ENCODE measurements at regions not wholly inside any gene's neighbourhood (a gene's known extent, or its start where the extent isn't known, plus 50 kb on each side); places are given as distances from the start of the nearest gene placed in this dataset.

DNA sequence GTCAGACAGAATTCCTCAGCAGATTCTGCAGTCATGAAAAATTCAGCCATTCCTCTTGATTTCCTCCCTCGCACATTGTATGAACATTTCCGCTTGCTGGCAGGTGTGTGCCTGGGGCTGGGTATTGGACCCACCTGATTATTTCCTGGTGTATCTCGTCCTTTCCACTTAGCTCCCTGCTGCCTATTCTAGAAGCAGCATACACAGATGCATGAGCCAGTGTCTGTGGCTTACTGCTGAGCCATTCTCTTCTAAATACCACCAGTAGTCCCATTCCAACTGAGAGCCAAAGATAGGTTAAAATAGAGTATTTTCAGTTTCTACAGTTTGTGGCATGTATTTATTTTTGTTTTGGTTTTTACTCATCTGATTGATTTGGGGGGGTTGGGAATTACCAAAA lies 270.1 kb upstream of the AKR1E2 start:
- Mint-ChIP-seq H3K27me3 (peaks cover 2% of the 10 kb centered on the region), H3K36me3 (no peaks in the 10 kb centered on the region), H3K9me3 (ENCODE audit: low read depth) (no peaks in the 10 kb centered on the region), H3K27ac (no peak overlapping the region), H3K4me3 (no peak overlapping the region), H3K4me1 (ENCODE audit: low read depth) (no peaks in the 10 kb centered on the region)

DNA sequence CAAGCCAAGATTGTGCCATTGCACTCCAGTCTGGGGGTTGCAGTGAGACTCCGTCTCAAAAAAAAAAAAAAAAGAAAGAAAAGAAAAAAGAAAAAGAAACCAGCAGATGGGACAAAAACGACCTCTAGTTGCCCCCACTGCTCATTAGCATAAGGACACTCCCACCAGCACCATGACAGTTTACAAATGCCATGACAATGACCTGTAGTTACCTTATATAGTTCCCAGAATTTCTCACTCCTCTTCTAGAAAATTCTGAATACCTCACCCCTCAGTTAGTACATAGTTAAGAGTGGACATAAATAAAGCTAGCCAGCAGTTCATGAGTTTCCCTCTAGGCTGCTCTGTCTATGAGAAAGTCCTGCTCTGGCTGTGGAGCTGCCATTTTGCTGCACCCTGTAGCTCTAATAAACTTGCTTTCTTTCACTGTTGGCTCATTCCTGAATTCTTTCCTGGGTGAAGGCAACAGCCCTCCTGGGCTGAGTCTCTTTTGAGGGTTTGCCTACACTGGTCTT lies 276.8 kb upstream of the AKR1E2 start:
- H3K9me3 Mint-ChIP-seq (ENCODE audit: low read depth), result no peaks in the 10 kb centered on the region
- no peak overlapping the region for H3K27ac Mint-ChIP-seq
- no peaks in the 10 kb centered on the region for H3K36me3 Mint-ChIP-seq
- H3K27me3 Mint-ChIP-seq, result peaks cover 12% of the 10 kb centered on the region
- no peak overlapping the region for H3K4me3 Mint-ChIP-seq
- peaks cover 7% of the 10 kb centered on the region for H3K4me1 Mint-ChIP-seq (ENCODE audit: low read depth)

GRCh38 chr10:4546931-4547330 lies 279.1 kb upstream of the AKR1E2 start:
- no peaks in the 10 kb centered on the region for H3K36me3 Mint-ChIP-seq
- peaks cover 7% of the 10 kb centered on the region for H3K4me1 Mint-ChIP-seq (ENCODE audit: low read depth)
- peaks cover 15% of the 10 kb centered on the region for H3K27me3 Mint-ChIP-seq
- H3K4me3 Mint-ChIP-seq, result no peak overlapping the region
- H3K9me3 Mint-ChIP-seq (ENCODE audit: low read depth), result no peaks in the 10 kb centered on the region
- H3K27ac Mint-ChIP-seq, result no peak overlapping the region

DNA sequence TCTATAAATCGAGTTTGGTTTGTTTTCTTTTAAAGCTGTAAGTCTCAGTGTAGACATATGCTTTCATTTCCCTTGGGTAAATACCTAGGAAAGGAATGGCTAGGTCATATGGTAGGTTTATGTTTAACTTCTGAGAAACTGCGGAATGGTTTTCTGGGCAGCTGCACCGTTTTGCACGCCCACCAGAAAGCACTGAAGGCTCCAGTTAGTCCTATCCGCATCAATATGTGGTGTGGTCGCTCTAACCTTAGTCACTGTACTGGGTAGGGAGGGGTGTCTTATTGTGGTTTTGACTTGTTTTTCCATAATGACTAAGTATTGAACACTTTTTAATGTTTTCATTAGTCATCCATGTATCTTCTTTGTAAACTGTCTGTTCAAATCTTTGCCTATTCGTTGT lies 279.5 kb upstream of the AKR1E2 start:
- no peaks in the 10 kb centered on the region for H3K9me3 Mint-ChIP-seq (ENCODE audit: low read depth)
- peaks cover 7% of the 10 kb centered on the region for H3K4me1 Mint-ChIP-seq (ENCODE audit: low read depth)
- H3K27ac Mint-ChIP-seq, result peak overlapping the region; percentile 22
- H3K4me3 Mint-ChIP-seq, result no peak overlapping the region
- H3K27me3 Mint-ChIP-seq, result peaks cover 15% of the 10 kb centered on the region
- no peaks in the 10 kb centered on the region for H3K36me3 Mint-ChIP-seq

GRCh38 chr10:4545062-4545461 lies 280.9 kb upstream of the AKR1E2 start:
- Mint-ChIP-seq H3K36me3 (no peaks in the 10 kb centered on the region), H3K27me3 (peaks cover 15% of the 10 kb centered on the region), H3K4me3 (no peak overlapping the region), H3K4me1 (ENCODE audit: low read depth) (peaks cover 7% of the 10 kb centered on the region), H3K9me3 (ENCODE audit: low read depth) (no peaks in the 10 kb centered on the region), H3K27ac (no peak overlapping the region)

DNA sequence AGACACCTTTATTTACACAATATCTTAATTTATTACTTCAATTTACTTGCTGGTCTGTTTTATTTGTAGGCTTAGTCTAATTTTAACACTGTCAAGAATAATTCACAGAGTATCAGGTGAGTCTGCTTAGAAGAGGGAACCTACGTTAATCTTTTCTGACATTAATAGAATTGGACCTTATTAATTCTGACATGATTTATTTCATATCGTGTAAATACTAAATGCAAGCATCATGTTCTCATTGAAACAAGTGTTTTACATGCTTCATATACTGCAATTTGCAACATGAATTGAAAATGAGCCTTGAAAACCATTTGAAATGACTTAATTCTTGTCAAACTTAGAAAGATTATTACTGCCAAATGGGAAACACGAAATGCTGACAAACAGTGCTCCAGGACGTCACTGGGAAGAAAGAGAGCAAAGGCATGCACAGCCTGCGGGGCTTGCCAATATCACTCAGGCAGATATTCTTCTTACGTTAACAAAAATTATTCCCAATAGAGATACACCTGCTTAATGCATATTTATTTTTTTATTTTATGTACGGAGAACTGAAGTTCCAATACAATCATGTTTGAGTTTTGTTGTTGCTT lies 282.0 kb upstream of the AKR1E2 start:
- Mint-ChIP-seq H3K4me3 (no peak overlapping the region), H3K27me3 (peaks cover 15% of the 10 kb centered on the region), H3K27ac (no peak overlapping the region), H3K36me3 (no peaks in the 10 kb centered on the region), H3K4me1 (ENCODE audit: low read depth) (peaks cover 7% of the 10 kb centered on the region), H3K9me3 (ENCODE audit: low read depth) (no peaks in the 10 kb centered on the region)

DNA sequence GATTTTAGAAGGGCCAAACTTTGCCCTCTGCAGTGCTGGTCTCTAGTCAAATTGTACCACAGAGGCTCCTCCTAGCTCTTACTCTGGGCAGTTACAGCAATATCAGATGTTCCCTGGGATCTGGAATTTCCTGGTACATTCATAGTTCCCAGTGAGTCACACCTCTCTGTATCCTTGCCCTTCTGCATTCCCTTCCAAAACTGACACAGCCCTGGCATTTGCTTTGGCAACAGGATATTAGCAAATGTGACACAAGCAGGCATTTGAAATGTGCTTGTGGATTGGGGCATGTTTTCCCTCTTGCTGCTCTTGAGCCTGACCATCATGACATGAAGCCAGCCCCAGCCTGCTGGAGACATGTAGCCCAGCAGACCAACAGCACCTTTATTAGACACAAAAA lies 284.7 kb upstream of the AKR1E2 start:
- peaks cover 17% of the 10 kb centered on the region for H3K9me3 Mint-ChIP-seq (ENCODE audit: low read depth)
- no peak overlapping the region for H3K4me3 Mint-ChIP-seq
- H3K27me3 Mint-ChIP-seq, result peaks cover 10% of the 10 kb centered on the region
- no peak overlapping the region for H3K27ac Mint-ChIP-seq
- no peaks in the 10 kb centered on the region for H3K36me3 Mint-ChIP-seq
- H3K4me1 Mint-ChIP-seq (ENCODE audit: low read depth), result peaks cover 2% of the 10 kb centered on the region

DNA sequence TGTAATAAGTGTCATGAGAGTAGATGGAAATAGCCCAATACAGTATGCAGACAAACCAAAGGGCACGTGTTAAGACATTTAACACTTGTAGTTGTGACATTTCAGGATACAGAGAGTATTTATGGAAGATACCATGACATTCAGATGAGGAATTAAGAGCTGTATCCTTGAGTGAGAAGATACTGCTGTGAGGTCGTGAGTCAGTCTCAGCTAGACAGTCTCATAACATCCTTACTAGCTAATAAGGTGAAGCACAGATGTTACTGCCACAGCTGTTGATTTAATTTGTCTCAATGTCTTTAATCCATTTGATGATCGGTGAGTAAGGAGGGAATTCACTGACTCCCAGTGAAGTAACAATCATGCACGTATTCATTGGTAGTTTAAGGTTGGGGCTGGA lies 288.0 kb upstream of the AKR1E2 start:
- Mint-ChIP-seq H3K27ac (no peak overlapping the region), H3K4me3 (no peak overlapping the region), H3K27me3 (peaks cover 2% of the 10 kb centered on the region), H3K4me1 (ENCODE audit: low read depth) (no peaks in the 10 kb centered on the region), H3K9me3 (ENCODE audit: low read depth) (peaks cover 21% of the 10 kb centered on the region), H3K36me3 (no peaks in the 10 kb centered on the region)

- H3K27ac Mint-ChIP-seq, result no peak overlapping the region
- no peak overlapping the region for H3K4me3 Mint-ChIP-seq
- no peaks in the 10 kb centered on the region for H3K4me1 Mint-ChIP-seq (ENCODE audit: low read depth)
- H3K9me3 Mint-ChIP-seq (ENCODE audit: low read depth), result peaks cover 21% of the 10 kb centered on the region
- H3K36me3 Mint-ChIP-seq, result no peaks in the 10 kb centered on the region
- H3K27me3 Mint-ChIP-seq, result no peaks in the 10 kb centered on the region
Measured at GRCh38 chr10:4535521-4535920, 290.5 kb upstream of the AKR1E2 start.

DNA sequence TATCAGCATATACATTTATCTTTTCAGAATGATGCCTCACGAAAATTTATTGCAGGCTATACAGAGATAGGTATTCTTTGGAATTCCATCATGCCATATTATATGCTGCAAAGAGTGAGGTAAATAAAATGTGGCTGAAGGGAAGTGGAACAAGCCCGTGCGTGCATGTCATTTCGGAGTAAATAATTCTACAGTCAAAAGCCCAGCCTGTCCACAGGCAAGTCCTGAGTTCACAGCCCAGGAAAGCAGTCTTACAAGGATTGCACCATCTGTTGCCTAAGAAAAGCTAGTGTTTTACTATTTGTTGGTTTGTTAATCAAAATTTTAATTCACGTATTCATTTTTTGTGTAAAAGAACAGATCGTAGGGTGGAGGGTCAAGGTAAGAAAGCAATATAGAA lies 292.4 kb upstream of the AKR1E2 start:
- Mint-ChIP-seq H3K4me3 (no peak overlapping the region), H3K27me3 (no peaks in the 10 kb centered on the region), H3K36me3 (no peaks in the 10 kb centered on the region), H3K27ac (no peak overlapping the region), H3K9me3 (ENCODE audit: low read depth) (peaks cover 21% of the 10 kb centered on the region), H3K4me1 (ENCODE audit: low read depth) (no peaks in the 10 kb centered on the region)

- Mint-ChIP-seq H3K27me3 (peaks cover 1% of the 10 kb centered on the region), H3K4me3 (no peak overlapping the region), H3K27ac (no peak overlapping the region), H3K4me1 (ENCODE audit: low read depth) (no peaks in the 10 kb centered on the region), H3K36me3 (no peaks in the 10 kb centered on the region), H3K9me3 (ENCODE audit: low read depth) (peaks cover 18% of the 10 kb centered on the region)
Measured at GRCh38 chr10:4532976-4533375, 293.0 kb upstream of the AKR1E2 start.

DNA sequence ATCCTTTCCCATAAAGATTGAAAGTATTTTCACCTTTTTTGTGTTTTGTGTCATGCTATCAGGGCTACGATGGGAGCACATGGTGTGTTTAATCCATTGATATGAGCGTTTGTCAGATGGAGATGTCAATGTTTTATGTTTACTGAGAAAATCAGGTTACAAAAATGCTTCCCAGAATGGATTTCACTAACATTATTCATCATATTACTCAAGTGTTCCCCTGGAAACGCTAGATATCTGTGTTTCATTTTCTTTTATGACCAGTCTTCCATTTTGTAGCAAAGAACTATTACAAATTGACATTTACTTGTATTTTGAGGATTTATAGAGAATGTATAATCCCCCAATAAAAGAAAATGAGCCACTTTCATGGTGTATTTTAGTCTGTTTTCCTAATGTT lies 293.5 kb upstream of the AKR1E2 start:
- no peak overlapping the region for H3K4me3 Mint-ChIP-seq

GRCh38 chr10:4532011-4532410 lies 294.0 kb upstream of the AKR1E2 start:
- no peak overlapping the region for H3K27ac Mint-ChIP-seq
- no peaks in the 10 kb centered on the region for H3K4me1 Mint-ChIP-seq (ENCODE audit: low read depth)
- no peaks in the 10 kb centered on the region for H3K36me3 Mint-ChIP-seq
- H3K9me3 Mint-ChIP-seq (ENCODE audit: low read depth), result peaks cover 10% of the 10 kb centered on the region
- H3K27me3 Mint-ChIP-seq, result peaks cover 1% of the 10 kb centered on the region
- H3K4me3 Mint-ChIP-seq, result no peak overlapping the region

More for the DNA sequence above, 293.5 kb upstream of the AKR1E2 start:
- Mint-ChIP-seq H3K36me3 (no peaks in the 10 kb centered on the region), H3K27ac (no peak overlapping the region), H3K9me3 (ENCODE audit: low read depth) (peaks cover 13% of the 10 kb centered on the region), H3K4me1 (ENCODE audit: low read depth) (no peaks in the 10 kb centered on the region), H3K27me3 (peaks cover 1% of the 10 kb centered on the region)

GRCh38 chr10:4529266-4529665 lies 296.7 kb upstream of the AKR1E2 start:
- Mint-ChIP-seq H3K4me1 (ENCODE audit: low read depth) (no peaks in the 10 kb centered on the region), H3K4me3 (no peak overlapping the region), H3K36me3 (no peaks in the 10 kb centered on the region), H3K27me3 (peaks cover 1% of the 10 kb centered on the region), H3K27ac (no peak overlapping the region), H3K9me3 (ENCODE audit: low read depth) (no peaks in the 10 kb centered on the region)

DNA sequence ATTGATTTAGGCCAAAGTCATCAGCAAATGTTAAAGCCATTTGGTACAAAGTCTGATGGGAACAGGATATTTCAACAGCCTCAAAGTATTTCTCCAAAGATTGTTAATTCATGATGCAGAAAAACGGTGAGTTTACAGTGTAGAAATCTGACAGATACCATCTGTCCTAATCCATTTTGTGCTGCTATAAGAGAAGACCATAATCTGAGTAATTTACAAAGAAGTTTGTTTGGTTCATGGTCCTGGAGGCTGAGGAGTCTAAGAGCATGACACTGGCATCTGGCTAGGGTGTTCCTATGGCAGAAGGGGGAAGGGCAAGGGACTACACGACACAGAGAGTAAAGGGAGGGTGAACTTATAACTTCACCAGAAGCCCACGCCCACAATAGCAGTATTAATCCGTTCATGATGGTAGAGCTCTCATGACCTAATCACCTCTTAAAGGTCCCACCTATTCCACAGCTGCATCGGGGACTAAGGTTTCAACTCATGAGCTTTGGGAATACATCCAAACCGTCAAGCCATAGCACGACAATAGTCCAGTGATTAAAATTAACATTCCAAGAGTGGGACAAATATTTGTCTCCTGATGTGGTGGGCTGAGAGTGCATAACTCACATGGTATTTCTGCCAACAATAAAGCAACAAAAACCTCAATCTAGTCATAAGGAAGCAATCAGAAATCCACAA lies 298.6 kb upstream of the AKR1E2 start:
- Mint-ChIP-seq H3K36me3 (no peaks in the 10 kb centered on the region), H3K27ac (no peak overlapping the region), H3K9me3 (ENCODE audit: low read depth) (no peaks in the 10 kb centered on the region), H3K27me3 (peaks cover 2% of the 10 kb centered on the region), H3K4me3 (no peak overlapping the region), H3K4me1 (ENCODE audit: low read depth) (no peaks in the 10 kb centered on the region)

GRCh38 chr10:4526311-4526731 lies 299.7 kb upstream of the AKR1E2 start:
- H3K4me3 Mint-ChIP-seq, result no peak overlapping the region
- peaks cover 3% of the 10 kb centered on the region for H3K27me3 Mint-ChIP-seq
- no peaks in the 10 kb centered on the region for H3K4me1 Mint-ChIP-seq (ENCODE audit: low read depth)
- no peaks in the 10 kb centered on the region for H3K9me3 Mint-ChIP-seq (ENCODE audit: low read depth)
- H3K36me3 Mint-ChIP-seq, result no peaks in the 10 kb centered on the region
- no peak overlapping the region for H3K27ac Mint-ChIP-seq

All from activated naive CD8-positive, alpha-beta T cell (primary cell).